A204.1 (cell line): ENCODE measurements at regions not wholly inside any gene's neighbourhood (a gene's known extent, or its start where the extent isn't known, plus 50 kb on each side); places are given as distances from the start of the nearest gene placed in this dataset.

ENCODE experiments used
- FAIRE-seq: peaks from 2 replicates; lab custom pipeline; 2012; peaks lifted over from hg19 to GRCh38; lab: Jason Lieb, UNC

GRCh38 chrX:45807572-45808425 lies 607.1 kb upstream of the DIPK2B start:
- peak; percentile 40 for FAIRE-seq

GRCh38 chrX:45806410-45807121 lies 605.9 kb upstream of the DIPK2B start:
- FAIRE-seq, result no peak

- FAIRE-seq, result no peak
Measured at GRCh38 chrX:45804276-45804675, 603.6 kb upstream of the DIPK2B start.

GRCh38 chrX:45803383-45803921 lies 602.8 kb upstream of the DIPK2B start:
- FAIRE-seq, result peak; percentile 68

- FAIRE-seq, result peak; percentile 89
Measured at GRCh38 chrX:45801554-45801953, 600.9 kb upstream of the DIPK2B start.

GRCh38 chrX:45800746-45801453 lies 600.2 kb upstream of the DIPK2B start:
- peak; percentile 37 for FAIRE-seq

- no peak for FAIRE-seq
Measured at GRCh38 chrX:45799576-45799975, 598.9 kb upstream of the DIPK2B start.

GRCh38 chrX:45795546-45795945 lies 594.9 kb upstream of the DIPK2B start:
- no peak for FAIRE-seq

- FAIRE-seq, result no peak
Measured at GRCh38 chrX:45794995-45795337, 594.3 kb upstream of the DIPK2B start.

- FAIRE-seq, result no peak
Measured at GRCh38 chrX:45794323-45794994, 593.8 kb upstream of the DIPK2B start.

GRCh38 chrX:45788941-45789348 lies 588.3 kb upstream of the DIPK2B start:
- no peak for FAIRE-seq

GRCh38 chrX:45788315-45788714 lies 587.6 kb upstream of the DIPK2B start:
- no peak for FAIRE-seq

GRCh38 chrX:45784590-45784989 lies 583.9 kb upstream of the DIPK2B start:
- FAIRE-seq, result no peak

GRCh38 chrX:45783002-45783401 lies 582.3 kb upstream of the DIPK2B start:
- FAIRE-seq, result no peak

- no peak for FAIRE-seq
Measured at GRCh38 chrX:45781901-45782553, 581.4 kb upstream of the DIPK2B start.

- no peak for FAIRE-seq
Measured at GRCh38 chrX:45778616-45779015, 577.9 kb upstream of the DIPK2B start.

GRCh38 chrX:45777366-45777765 lies 576.7 kb upstream of the DIPK2B start:
- no peak for FAIRE-seq

GRCh38 chrX:45775468-45775867 lies 574.8 kb upstream of the DIPK2B start:
- FAIRE-seq, result no peak

GRCh38 chrX:45774961-45775360 lies 574.3 kb upstream of the DIPK2B start:
- no peak for FAIRE-seq

GRCh38 chrX:45773572-45773971 lies 572.9 kb upstream of the DIPK2B start:
- no peak for FAIRE-seq

- no peak for FAIRE-seq
Measured at GRCh38 chrX:45771560-45772340, 571.1 kb upstream of the DIPK2B start.
